ENCODE measurements at regions not wholly inside any gene's neighbourhood (a gene's known extent, or its start where the extent isn't known, plus 50 kb on each side); places are given as distances from the start of the nearest gene placed in this dataset.

GRCh38 chr1:58900396-58900795 lies 116.5 kb upstream of the JUN start:
- TF ChIP-seq CTCF (IDR thresholded peaks at IDR 0.05), result no peak
- TF ChIP-seq POLR2A (IDR thresholded peaks at IDR 0.05), result no peak
- TF ChIP-seq EP300 (IDR thresholded peaks at IDR 0.05), result no peak
- no peak for TF ChIP-seq POLR2AphosphoS5 (IDR thresholded peaks at IDR 0.05)

All from sigmoid colon (tissue), 4 donors.